K562 (cell line): ENCODE measurements at regions not wholly inside any gene's neighbourhood (a gene's known extent, or its start where the extent isn't known, plus 50 kb on each side); places are given as distances from the start of the nearest gene placed in this dataset.

Experiments
- ATAC-seq: fragments of 200-7000 bp; cut with Tn5 transposase; 3 replicates; pipeline ENCODE4 v1.9.1; 2020; ENCODE audit warnings: moderate library complexity
- BruUV-seq: library from RNA; stranded (reverse); fragments of 400-500 nt; replicated peaks from 2 replicates; lab custom pipeline; 2021; lab: Mats Ljungman, UMichigan
- CTCF ChIA-PET: fragments of 300-600 bp; formaldehyde crosslinking; extraction: SDS; loops from one replicate; lab custom pipeline; 2021; ENCODE audit warnings: low intra/inter-chr PET ratio; lab: Yijun Ruan, JAX
- POLR2A ChIA-PET: fragments of 300-600, 350-650 bp; sonication (Branson Sonifier 250); formaldehyde crosslinking; extraction: SDS; loops from one replicate; lab custom pipeline; 2021; ENCODE audit warnings: antibody characterized with exemption, inconsistent platforms; lab: Yijun Ruan, JAX
- DNase-seq, 4 experiments: peaks; one replicate each; pipeline versions ENCODE4 v3.0.0 to v3.0.0-alpha.2; 2011 to 2018; ENCODE audit warnings: low spot score in 3 of 4, mixed read lengths in 3 of 4; ENCODE audit errors: extremely low read depth in 1 of 4
- FAIRE-seq: peaks from 2 replicates; lab custom pipeline; 2011; peaks lifted over from hg19 to GRCh38; lab: Jason Lieb, UNC
- H2AFZ ChIP-seq: 2 replicates; pipeline ENCODE4 v1.6.0; 2011; ENCODE audit warnings: low read depth, low read length, control low read depth, inconsistent platforms
- H3K27ac ChIP-seq: fragments of 200-600 bp; 3 replicates; pipeline ENCODE4 v1.8.0; 2011; ENCODE audit warnings: low read depth, mild to moderate bottlenecking, control low read depth, inconsistent platforms, low read length, moderate library complexity, mixed read lengths; ENCODE audit errors: extremely low read depth
- H3K27me3 ChIP-seq, 2 experiments: fragments of 300-600 bp in 1 of 2; 2 replicates in 1 of 2; 3 replicates in 1 of 2; pipeline versions ENCODE4 v1.6.0 to v1.8.0; 2011; ENCODE audit warnings: inconsistent platforms in 2 of 2, low read length in 2 of 2, mild to moderate bottlenecking in 1 of 2, mixed read lengths in 1 of 2, moderate library complexity in 1 of 2; ENCODE audit not compliant: control insufficient read depth in 2 of 2, insufficient read depth in 2 of 2
- H3K36me3 ChIP-seq: fragments of 300-600 bp; 3 replicates; pipeline ENCODE4 v1.8.0; 2011; ENCODE audit warnings: mild to moderate bottlenecking, low read length, inconsistent platforms; ENCODE audit not compliant: control insufficient read depth, insufficient read depth
- H3K4me1 ChIP-seq, 2 experiments: fragments of 200-600 bp in 1 of 2; replicated peaks in 1 of 2; 2 replicates in 1 of 2; 3 replicates in 1 of 2; pipeline versions ENCODE4 v1.5.1 to v1.8.0; 2011; ENCODE audit warnings: inconsistent platforms in 2 of 2, low read length in 2 of 2, mild to moderate bottlenecking in 1 of 2, mixed read lengths in 1 of 2, moderate library complexity in 1 of 2; ENCODE audit not compliant: control insufficient read depth in 2 of 2, insufficient read depth in 2 of 2
- H3K4me2 ChIP-seq: 2 replicates; pipeline ENCODE4 v1.6.1; 2011; ENCODE audit warnings: low read length, control low read depth, inconsistent platforms, mixed read lengths; ENCODE audit not compliant: insufficient read depth
- H3K4me3 ChIP-seq: fragments of 200-600 bp; sonication (generic), shearing (Covaris generic); 2 replicates; pipeline ENCODE4 v1.5.1; 2016; ENCODE audit warnings: control low read depth, inconsistent platforms
- H3K79me2 ChIP-seq: fragments of 200-600 bp; 3 replicates; pipeline ENCODE4 v1.8.0; 2011; ENCODE audit warnings: low read length, inconsistent platforms; ENCODE audit not compliant: control insufficient read depth, insufficient read depth
- H3K9ac ChIP-seq, 2 experiments: 2 replicates each; pipeline versions ENCODE4 v1.6.0 to v1.6.1; 2011; ENCODE audit warnings: low read depth in 2 of 2, low read length in 2 of 2, control low read depth in 1 of 2, inconsistent platforms in 1 of 2, mild to moderate bottlenecking in 1 of 2, mixed read lengths in 1 of 2; ENCODE audit not compliant: insufficient read depth in 1 of 2
- H3K9me1 ChIP-seq: one replicate; pipeline ENCODE4 v1.6.0; 2011; ENCODE audit warnings: inconsistent platforms, mild to moderate bottlenecking, low read length, moderate library complexity; ENCODE audit not compliant: control insufficient read depth, insufficient read depth
- H3K9me3 ChIP-seq: replicated peaks from 2 replicates; pipeline ENCODE4 v1.5.1; 2011; ENCODE audit warnings: low read depth, low read length, inconsistent platforms; ENCODE audit not compliant: control insufficient read depth, insufficient read depth
- H4K20me1 ChIP-seq: replicated peaks from 2 replicates; pipeline ENCODE4 v1.6.1; 2011; ENCODE audit warnings: low read length, inconsistent platforms, mixed read lengths; ENCODE audit not compliant: control insufficient read depth, insufficient read depth
- BRD4 ChIP-seq: fragments of 200-600 bp; sonication (generic); IDR thresholded peaks from 2 replicates; pipeline ENCODE4 v1.6.1; 2017; ENCODE audit warnings: inconsistent platforms
- CBX1 ChIP-seq: sonication (generic); IDR thresholded peaks from 2 replicates; pipeline ENCODE4 v1.6.1; 2016; ENCODE audit warnings: antibody characterized with exemption, low read depth, mild to moderate bottlenecking
- CSDE1 ChIP-seq, 2 experiments: fragments of 450-650 bp; IDR thresholded peaks; 2 replicates each; pipeline ENCODE4 v1.6.1; 2016; ENCODE audit warnings: mild to moderate bottlenecking in 1 of 2
- CUX1 ChIP-seq: fragments of 200-800 bp; sonication (Bioruptor generic); IDR thresholded peaks from 2 replicates; pipeline ENCODE4 v1.6.1; 2016; ENCODE audit warnings: missing genetic modification characterization, missing compliant biosample characterization
- HINFP ChIP-seq: fragments of 450-650 bp; conservative IDR thresholded peaks from 2 replicates; pipeline ENCODE4 v1.6.1; 2016; ENCODE audit warnings: missing genetic modification characterization, low read depth, mild to moderate bottlenecking, control low read depth, missing compliant biosample characterization
- KLF10 ChIP-seq: fragments of 250-450 bp; sonication (Bioruptor Pico); IDR thresholded peaks from 2 replicates; pipeline ENCODE4 v1.6.1; 2021; ENCODE audit warnings: matching md5 sums
- NFXL1 ChIP-seq: fragments of 450-650 bp; formaldehyde crosslinking; IDR thresholded peaks from 2 replicates; pipeline ENCODE4 v1.4.0; 2021; ENCODE audit warnings: mild to moderate bottlenecking
- SRSF7 ChIP-seq: fragments of 200-400 bp; formaldehyde crosslinking; optimal IDR thresholded peaks from 2 replicates; pipeline ENCODE3; 2017; ENCODE audit warnings: mild to moderate bottlenecking, low read depth, low read length
- TEAD1 ChIP-seq, 2 experiments: fragments of 450-650 bp in 1 of 2; sonication (generic) in 1 of 2; formaldehyde crosslinking; IDR thresholded peaks; 2 replicates each; pipeline versions ENCODE4 v1.4.0 to v1.8.0; 2020 to 2022; ENCODE audit warnings: mild to moderate bottlenecking in 2 of 2, missing genetic modification reagents in 1 of 2
- TFAP4 ChIP-seq: sonication (generic); formaldehyde crosslinking; IDR thresholded peaks from 2 replicates; pipeline ENCODE4 v1.8.0; 2022; ENCODE audit warnings: missing genetic modification reagents, mild to moderate bottlenecking, moderate library complexity, borderline replicate concordance
- ZNF511 ChIP-seq: sonication (generic); formaldehyde crosslinking; IDR thresholded peaks from 2 replicates; pipeline ENCODE4 v1.8.0; 2022; ENCODE audit warnings: mild to moderate bottlenecking, missing genetic modification reagents
- ZNF668 ChIP-seq: fragments of 250-450 bp; sonication (Bioruptor Pico); IDR thresholded peaks from 2 replicates; pipeline ENCODE4 v1.8.0; 2022; ENCODE audit warnings: mild to moderate bottlenecking, inconsistent platforms
- WGBS: fragments of 100-300 bp; shearing (Covaris generic); methylation state at CpG from one replicate; pipeline ENCODE4 v1.1.6; 2016; ENCODE audit warnings: low coverage, mixed read lengths; ENCODE audit not compliant: insufficient coverage; ENCODE audit errors: missing lambda C conversion rate; 5-methylcytosine and 5-hydroxymethylcytosine counted together
- in situ Hi-C: fragments of 300-500 bp; cut with MboI; formaldehyde crosslinking; loops from 4 replicates; pipeline ENCODE4 v1.15.0; 2018; ENCODE audit warnings: inconsistent platforms, mixed read lengths
- intact Hi-C: fragments of 100-400 bp; cut with micrococcal nuclease; formaldehyde crosslinking; loops from 2 replicates; pipeline ENCODE4 v1.14.2; 2022

GRCh38 chr14:80324649-80325048, 113.3 kb upstream of the DIO2 start (continued):
- TF ChIP-seq HINFP (tag): no peak
- no peak for TF ChIP-seq BRD4
- no peak for TF ChIP-seq SRSF7

GRCh38 chr14:80323038-80323665, 111.8 kb upstream of the DIO2 start:
- 0% methylated on average over 2 of the region's 2 CpGs for WGBS
- no peaks in the 10 kb centered on the region for H4K20me1 ChIP-seq
- no peaks in the 10 kb centered on the region for H3K9me3 ChIP-seq
- H3K4me3 ChIP-seq: no peak overlapping the region
- no peak overlapping the region for H3K27ac ChIP-seq
- H3K9me1 ChIP-seq: no peaks in the 10 kb centered on the region
- intact Hi-C loops (no loop called here), in situ Hi-C loops (no loop called here)
- FAIRE-seq: no peak
- POLR2A ChIA-PET: no interaction called here
- H3K4me2 ChIP-seq: no peak overlapping the region
- no peak for ATAC-seq
- BruUV-seq: no TSS peak
- DNase-seq: no peak
- H2AFZ ChIP-seq: no peak overlapping the region
- H3K36me3 ChIP-seq: no peaks in the 10 kb centered on the region
- H3K27me3 ChIP-seq: no peaks in the 10 kb centered on the region
- H3K79me2 ChIP-seq: no peaks in the 10 kb centered on the region
- H3K9ac ChIP-seq: no peak overlapping the region
- CTCF ChIA-PET: no interaction called here
- no peaks in the 10 kb centered on the region for H3K4me1 ChIP-seq
- TF ChIP-seq CBX1 (no peak), NFXL1 (CRISPR knock-in tag) (no peak), ZNF511 (CRISPR knock-in tag) (no peak), CUX1 (CRISPR knock-in tag) (no peak), ZNF668 (no peak), TFAP4 (no peak), KLF10 (CRISPR knock-in tag) (no peak), TEAD1 (CRISPR knock-in tag; IDR thresholded peaks at IDR 0.05) (no peak), CSDE1 (IDR thresholded peaks at IDR 0.05) (no peak)
